ENCODE measurements at regions not wholly inside any gene's neighbourhood (a gene's known extent, or its start where the extent isn't known, plus 50 kb on each side); places are given as distances from the start of the nearest gene placed in this dataset.

DNA sequence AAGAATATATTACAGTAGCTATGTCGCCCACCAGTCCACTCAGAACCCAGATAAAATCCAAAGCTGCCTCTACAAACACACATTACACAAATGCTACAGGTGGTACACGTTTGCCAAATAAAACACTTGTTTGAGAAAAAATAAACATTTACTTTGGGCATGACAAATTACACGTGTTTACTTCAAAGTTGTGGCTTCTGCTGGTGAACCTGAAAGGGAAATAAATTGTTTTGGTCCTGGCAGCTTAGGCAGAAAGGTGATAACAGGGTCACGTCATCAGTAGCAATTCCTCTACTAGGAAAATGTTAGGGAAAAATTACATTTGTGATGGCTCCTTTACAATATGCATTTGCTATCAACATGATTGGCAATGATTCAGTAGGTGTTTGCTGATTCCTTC is 497.3 kb upstream of the WWC1 start:
- TF ChIP-seq, protein P1, sequence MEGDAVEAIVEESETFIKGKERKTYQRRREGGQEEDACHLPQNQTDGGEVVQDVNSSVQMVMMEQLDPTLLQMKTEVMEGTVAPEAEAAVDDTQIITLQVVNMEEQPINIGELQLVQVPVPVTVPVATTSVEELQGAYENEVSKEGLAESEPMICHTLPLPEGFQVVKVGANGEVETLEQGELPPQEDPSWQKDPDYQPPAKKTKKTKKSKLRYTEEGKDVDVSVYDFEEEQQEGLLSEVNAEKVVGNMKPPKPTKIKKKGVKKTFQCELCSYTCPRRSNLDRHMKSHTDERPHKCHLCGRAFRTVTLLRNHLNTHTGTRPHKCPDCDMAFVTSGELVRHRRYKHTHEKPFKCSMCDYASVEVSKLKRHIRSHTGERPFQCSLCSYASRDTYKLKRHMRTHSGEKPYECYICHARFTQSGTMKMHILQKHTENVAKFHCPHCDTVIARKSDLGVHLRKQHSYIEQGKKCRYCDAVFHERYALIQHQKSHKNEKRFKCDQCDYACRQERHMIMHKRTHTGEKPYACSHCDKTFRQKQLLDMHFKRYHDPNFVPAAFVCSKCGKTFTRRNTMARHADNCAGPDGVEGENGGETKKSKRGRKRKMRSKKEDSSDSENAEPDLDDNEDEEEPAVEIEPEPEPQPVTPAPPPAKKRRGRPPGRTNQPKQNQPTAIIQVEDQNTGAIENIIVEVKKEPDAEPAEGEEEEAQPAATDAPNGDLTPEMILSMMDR (IDR thresholded peaks at IDR 0.05; ENCODE audit: insufficient read depth, low read length, poor library complexity, severe bottlenecking): no peak
- TF ChIP-seq EZH2phosphoT487 (conservative IDR thresholded peaks at IDR 0.05; ENCODE audit: low read length): no peak

Measured in SU-DHL-6 (cell line).